PC-3 (cell line): ENCODE measurements at regions not wholly inside any gene's neighbourhood (a gene's known extent, or its start where the extent isn't known, plus 50 kb on each side); places are given as distances from the start of the nearest gene placed in this dataset.

ENCODE experiments used
- ATAC-seq: fragments of 200-7000 bp; cut with Tn5 transposase; 2 replicates; pipeline ENCODE4 v1.9.1; 2020; ENCODE audit warnings: mild to moderate bottlenecking, moderate library complexity
- BruUV-seq: library from RNA; stranded (reverse); fragments of 400-500 nt; replicated peaks from 2 replicates; lab custom pipeline; 2021; lab: Mats Ljungman, UMichigan
- CTCF ChIA-PET: fragments of 300-600 bp; sonication (Branson Sonifier 250); formaldehyde crosslinking; loops from one replicate; lab custom pipeline; 2022; ENCODE audit warnings: antibody characterized with exemption; lab: Charles Lee
- POLR2A ChIA-PET: fragments of 300-600 bp; sonication (Branson Sonifier 250); formaldehyde crosslinking; loops from one replicate; lab custom pipeline; 2022; ENCODE audit warnings: antibody characterized with exemption; ENCODE audit not compliant: unreplicated experiment; lab: Charles Lee
- DNase-seq: peaks from one replicate; pipeline ENCODE4 v3.0.0-alpha.2; 2015
- H2AFZ ChIP-seq: fragments of 300-600 bp; sonication (generic); 2 replicates; pipeline ENCODE4 v1.6.0; 2016; ENCODE audit warnings: antibody characterized with exemption, low read length
- H3F3A ChIP-seq: fragments of 300-600 bp; sonication (generic); one replicate; pipeline ENCODE4 v1.6.0; 2017; ENCODE audit warnings: antibody characterized with exemption, low read length, control low read depth, mild to moderate bottlenecking; ENCODE audit not compliant: unreplicated experiment
- H3K27ac ChIP-seq: fragments of 300-600 bp; sonication (generic); 2 replicates; pipeline ENCODE4 v1.5.1; 2016; ENCODE audit warnings: mild to moderate bottlenecking, low read length
- H3K27me3 ChIP-seq: fragments of 300-600 bp; sonication (generic); 2 replicates; pipeline ENCODE4 v1.6.1; 2016; ENCODE audit warnings: low read length, mixed read lengths
- H3K36me3 ChIP-seq: fragments of 300-600 bp; sonication (generic); 2 replicates; pipeline ENCODE4 v1.6.1; 2016; ENCODE audit warnings: low read depth, mixed run types, low read length, mixed read lengths
- H3K4me1 ChIP-seq: fragments of 300-600 bp; sonication (generic); 2 replicates; pipeline ENCODE4 v1.5.1; 2016; ENCODE audit warnings: low read length; ENCODE audit not compliant: insufficient read depth
- H3K4me2 ChIP-seq: fragments of 300-600 bp; sonication (generic); 2 replicates; pipeline ENCODE4 v1.6.0; 2016; ENCODE audit warnings: low read length
- H3K4me3 ChIP-seq: fragments of 300-600 bp; sonication (generic); 2 replicates; pipeline ENCODE4 v1.5.1; 2016; ENCODE audit warnings: mild to moderate bottlenecking, low read length, mixed read lengths
- H3K79me2 ChIP-seq: fragments of 300-600 bp; sonication (generic); 2 replicates; pipeline ENCODE4 v1.6.1; 2017; ENCODE audit warnings: low read length, mixed read lengths
- H3K9ac ChIP-seq: fragments of 300-600 bp; sonication (generic); 2 replicates; pipeline ENCODE4 v1.6.0; 2016; ENCODE audit warnings: mild to moderate bottlenecking, low read length
- H3K9me2 ChIP-seq: fragments of 300-600 bp; sonication (generic); replicated peaks from 2 replicates; pipeline ENCODE4 v1.6.1; 2016; ENCODE audit warnings: mixed run types, low read length, mixed read lengths
- H3K9me3 ChIP-seq: fragments of 300-600 bp; sonication (generic); 2 replicates; pipeline ENCODE4 v1.6.1; 2016; ENCODE audit warnings: low read length, mixed read lengths
- H4K20me1 ChIP-seq: fragments of 300-600 bp; sonication (generic); 2 replicates; pipeline ENCODE4 v1.6.1; 2016; ENCODE audit warnings: low read length, mixed read lengths
- EZH2 ChIP-seq: fragments of 300-600 bp; sonication (generic); IDR thresholded peaks from one replicate; pipeline ENCODE4 v1.6.1; 2017; ENCODE audit warnings: antibody characterized with exemption, mild to moderate bottlenecking, low read length; ENCODE audit not compliant: unreplicated experiment
- EZH2phosphoT487 ChIP-seq: fragments of 300-600 bp; sonication (generic); IDR thresholded peaks from 2 replicates; pipeline ENCODE4 v1.6.1; 2018; ENCODE audit warnings: mild to moderate bottlenecking, antibody characterized with exemption, low read length, borderline replicate concordance
- intact Hi-C: fragments of 100-400 bp; cut with micrococcal nuclease; formaldehyde crosslinking; loops from 2 replicates; pipeline ENCODE4 v1.9.0; 2023
- TF ChIP-seq, protein P1 (sequence below): fragments of 300-600 bp; sonication (generic); conservative IDR thresholded peaks from 2 replicates; pipeline ENCODE4 v1.5.1; 2017; ENCODE audit warnings: antibody characterized with exemption, low read depth, mild to moderate bottlenecking, low read length

DNA sequence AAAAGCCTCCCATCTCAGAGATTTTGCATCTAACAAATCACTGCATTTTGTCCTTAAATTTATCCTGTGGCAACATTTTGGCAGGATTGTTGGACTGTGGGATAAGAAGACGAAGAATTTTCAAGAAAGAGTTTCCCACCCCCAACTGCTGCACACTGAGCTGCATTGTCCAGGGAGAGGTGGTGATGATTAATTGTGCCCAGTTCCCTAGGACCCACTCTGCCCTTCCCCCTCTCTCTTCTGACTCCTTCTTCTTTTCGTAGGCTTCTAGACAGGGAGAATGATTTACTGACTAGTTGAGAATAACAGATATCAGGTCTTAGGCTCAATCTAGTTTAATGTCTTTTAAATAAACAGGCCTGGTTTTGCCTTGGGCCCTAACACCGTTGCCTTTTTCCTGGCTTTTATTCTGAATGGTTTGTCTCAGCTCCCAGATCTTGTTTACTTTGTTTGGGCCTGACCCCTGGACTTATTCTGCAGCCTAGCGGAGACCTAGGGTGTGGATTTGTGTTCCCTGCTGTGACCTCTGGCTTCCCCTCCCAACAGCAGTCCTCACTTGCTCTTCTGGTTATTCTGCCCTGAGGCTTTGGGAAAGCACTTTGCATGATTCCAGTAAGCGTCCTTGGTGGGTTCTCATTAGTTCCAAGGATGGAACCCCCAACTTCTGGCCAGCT is 233.3 kb downstream of the INSIG2 start:
- POLR2A ChIA-PET: no interaction called here
- CTCF ChIA-PET: no interaction called here
- Histone ChIP-seq H3K79me2 (no peaks in the 10 kb centered on the region), H2AFZ (no peak overlapping the region), H3F3A (no peaks in the 10 kb centered on the region), H3K9me2 (no peaks in the 10 kb centered on the region), H3K36me3 (no peaks in the 10 kb centered on the region), H3K9me3 (no peaks in the 10 kb centered on the region), H3K27ac (no peak overlapping the region), H3K27me3 (no peaks in the 10 kb centered on the region), H3K4me2 (no peak overlapping the region), H4K20me1 (no peaks in the 10 kb centered on the region), H3K4me1 (0 out of 2 replicates have a peak, but pooled peaks cover 7% of the 10 kb centered on the region), H3K9ac (no peak overlapping the region), H3K4me3 (no peak overlapping the region)
- DNase-seq (peak; percentile 19), ATAC-seq (no peak; the same call in 1 of the 2 replicates)
- TF ChIP-seq EZH2phosphoT487 (no peak), EZH2 (no peak)
- TF ChIP-seq, protein P1, sequence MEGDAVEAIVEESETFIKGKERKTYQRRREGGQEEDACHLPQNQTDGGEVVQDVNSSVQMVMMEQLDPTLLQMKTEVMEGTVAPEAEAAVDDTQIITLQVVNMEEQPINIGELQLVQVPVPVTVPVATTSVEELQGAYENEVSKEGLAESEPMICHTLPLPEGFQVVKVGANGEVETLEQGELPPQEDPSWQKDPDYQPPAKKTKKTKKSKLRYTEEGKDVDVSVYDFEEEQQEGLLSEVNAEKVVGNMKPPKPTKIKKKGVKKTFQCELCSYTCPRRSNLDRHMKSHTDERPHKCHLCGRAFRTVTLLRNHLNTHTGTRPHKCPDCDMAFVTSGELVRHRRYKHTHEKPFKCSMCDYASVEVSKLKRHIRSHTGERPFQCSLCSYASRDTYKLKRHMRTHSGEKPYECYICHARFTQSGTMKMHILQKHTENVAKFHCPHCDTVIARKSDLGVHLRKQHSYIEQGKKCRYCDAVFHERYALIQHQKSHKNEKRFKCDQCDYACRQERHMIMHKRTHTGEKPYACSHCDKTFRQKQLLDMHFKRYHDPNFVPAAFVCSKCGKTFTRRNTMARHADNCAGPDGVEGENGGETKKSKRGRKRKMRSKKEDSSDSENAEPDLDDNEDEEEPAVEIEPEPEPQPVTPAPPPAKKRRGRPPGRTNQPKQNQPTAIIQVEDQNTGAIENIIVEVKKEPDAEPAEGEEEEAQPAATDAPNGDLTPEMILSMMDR: no peak
- intact Hi-C loops: no loop called here
- BruUV-seq: no TSS peak

DNA sequence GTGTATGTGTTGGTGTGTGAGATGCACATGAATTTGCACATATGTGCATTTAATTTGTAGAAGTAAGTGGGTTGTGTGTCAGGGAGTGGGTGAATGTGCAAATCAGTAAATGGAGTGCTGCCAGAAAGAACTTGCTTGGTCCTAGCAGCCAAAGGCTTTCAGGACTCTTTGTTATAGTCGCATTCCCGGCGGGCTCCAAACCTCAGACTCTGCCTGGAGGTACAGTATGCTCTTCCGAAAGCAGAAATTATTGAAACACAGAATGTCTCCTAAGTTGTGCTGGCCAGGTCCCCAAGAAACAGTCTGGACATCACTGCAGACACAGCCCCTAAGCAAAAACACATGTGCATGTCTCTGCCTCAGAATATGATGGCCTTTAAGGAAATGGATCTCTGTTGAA is 232.4 kb downstream of the INSIG2 start:
- H3K9me3 ChIP-seq: no peaks in the 10 kb centered on the region
- no peaks in the 10 kb centered on the region for H3K9me2 ChIP-seq
- H3K36me3 ChIP-seq: no peaks in the 10 kb centered on the region
- H3K4me3 ChIP-seq: no peak overlapping the region
- TF ChIP-seq EZH2phosphoT487 (no peak), EZH2 (no peak)
- TF ChIP-seq, protein P1: no peak
- H3K79me2 ChIP-seq: no peaks in the 10 kb centered on the region
- no peaks in the 10 kb centered on the region for H4K20me1 ChIP-seq
- CTCF ChIA-PET: no interaction called here
- intact Hi-C loops: no loop called here
- POLR2A ChIA-PET: no interaction called here
- ATAC-seq (no peak), DNase-seq (no peak)
- no peak overlapping the region for H2AFZ ChIP-seq
- no peaks in the 10 kb centered on the region for H3F3A ChIP-seq
- BruUV-seq: no TSS peak
- no peak overlapping the region for H3K9ac ChIP-seq
- 0 out of 2 replicates have a peak, but pooled peaks cover 7% of the 10 kb centered on the region for H3K4me1 ChIP-seq
- H3K27me3 ChIP-seq: no peaks in the 10 kb centered on the region
- no peak overlapping the region for H3K4me2 ChIP-seq
- no peak overlapping the region for H3K27ac ChIP-seq

DNA sequence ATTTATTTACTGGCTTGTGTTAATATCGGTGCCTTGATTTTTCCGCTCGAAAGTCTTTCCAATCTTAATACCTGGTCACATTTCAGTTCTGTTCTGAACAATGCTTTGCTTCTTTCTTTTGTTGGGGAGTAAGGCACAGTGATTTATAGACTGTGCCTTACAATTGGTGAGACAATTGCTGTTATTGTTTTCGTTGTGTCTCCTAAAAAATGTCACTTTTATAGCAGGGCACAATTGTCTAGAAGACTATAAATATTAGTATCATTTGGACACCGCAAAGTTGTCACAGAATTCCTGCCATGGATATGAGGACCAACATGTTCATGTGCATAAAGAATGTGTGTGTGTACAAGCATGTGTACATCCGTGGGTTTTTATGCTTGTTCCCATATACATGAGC is 231.9 kb downstream of the INSIG2 start:
- CTCF ChIA-PET: no interaction called here
- H3K79me2 ChIP-seq: no peaks in the 10 kb centered on the region
- H3F3A ChIP-seq: no peaks in the 10 kb centered on the region
- POLR2A ChIA-PET: no interaction called here
- H2AFZ ChIP-seq: no peak overlapping the region
- H3K27me3 ChIP-seq: no peaks in the 10 kb centered on the region
- DNase-seq (no peak), ATAC-seq (no peak)
- no peak overlapping the region for H3K4me3 ChIP-seq
- no peak overlapping the region for H3K4me2 ChIP-seq
- H3K4me1 ChIP-seq: 0 out of 2 replicates have a peak, but pooled peaks cover 7% of the 10 kb centered on the region
- H3K36me3 ChIP-seq: no peaks in the 10 kb centered on the region
- no peak overlapping the region for H3K9ac ChIP-seq
- H4K20me1 ChIP-seq: no peaks in the 10 kb centered on the region
- intact Hi-C loops: no loop called here
- H3K9me3 ChIP-seq: no peaks in the 10 kb centered on the region
- TF ChIP-seq, protein P1: no peak
- TF ChIP-seq EZH2 (no peak), EZH2phosphoT487 (no peak)
- no TSS peak for BruUV-seq
- no peaks in the 10 kb centered on the region for H3K9me2 ChIP-seq
- no peak overlapping the region for H3K27ac ChIP-seq
